ENCODE measurements at regions not wholly inside any gene's neighbourhood (a gene's known extent, or its start where the extent isn't known, plus 50 kb on each side); places are given as distances from the start of the nearest gene placed in this dataset.

GRCh38 chr1:201749059-201749690 is 79.8 kb upstream of the IPO9 start:
- Mint-ChIP-seq H3K27ac (no peak overlapping the region), H3K9me3 (no peaks in the 10 kb centered on the region), H3K4me1 (no peaks in the 10 kb centered on the region), H3K4me3 (no peak overlapping the region), H3K36me3 (no peaks in the 10 kb centered on the region), H3K27me3 (ENCODE audit: low read depth in 3 of 3) (peaks cover 0 to 6% (median 3%) of the 10 kb centered on the region in 3 donors)
- no peak for DNase-seq

DNA sequence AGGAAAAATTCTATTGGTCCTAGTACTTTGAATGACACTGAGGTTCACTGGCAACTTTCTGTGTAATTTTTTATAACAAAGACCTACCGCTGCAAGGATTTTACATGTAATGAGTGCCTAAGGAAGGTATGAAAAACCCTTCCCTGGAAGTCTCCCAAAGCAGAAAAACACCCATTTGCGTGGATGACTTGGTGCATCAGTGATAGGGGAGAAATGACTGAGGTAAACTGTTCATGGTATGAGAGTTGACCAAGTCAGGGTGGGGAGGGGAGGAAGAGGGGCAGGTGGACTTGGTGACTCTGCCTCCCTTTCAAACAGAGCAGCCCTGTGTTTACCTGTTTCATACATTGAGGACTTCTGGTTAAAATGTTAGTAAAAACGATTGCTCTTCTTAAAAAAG is 78.8 kb upstream of the IPO9 start:
- Mint-ChIP-seq H3K27me3 (ENCODE audit: low read depth in 3 of 3) (peaks cover 0 to 6% (median 2%) of the 10 kb centered on the region in 3 donors), H3K4me3 (no peak overlapping the region), H3K36me3 (no peaks in the 10 kb centered on the region), H3K27ac (no peak overlapping the region), H3K4me1 (no peaks in the 10 kb centered on the region), H3K9me3 (no peaks in the 10 kb centered on the region)
- DNase-seq: no peak

DNA sequence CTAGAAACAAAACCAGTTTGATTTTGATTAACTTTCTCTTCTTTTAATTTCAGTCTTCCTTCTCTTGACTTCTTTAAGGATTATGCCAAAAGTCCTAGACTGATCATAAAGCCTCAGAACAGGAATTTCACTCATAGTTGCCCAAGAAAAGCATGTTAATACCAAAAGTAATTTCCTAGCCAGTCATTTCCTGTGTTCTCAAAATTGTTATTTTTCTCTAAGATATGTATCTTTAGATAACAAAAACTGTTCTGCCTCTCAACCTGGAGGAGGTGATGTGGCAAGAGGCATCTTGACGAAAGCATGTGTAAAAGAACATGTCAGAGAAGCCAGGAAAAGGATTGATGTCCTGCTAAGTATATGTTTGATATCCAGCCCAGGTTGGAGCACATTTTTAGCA is 78.0 kb upstream of the IPO9 start:
- peaks cover 0 to 4% (median 2%) of the 10 kb centered on the region in 3 donors for H3K27me3 Mint-ChIP-seq (ENCODE audit: low read depth in 3 of 3)
- no peaks in the 10 kb centered on the region for H3K9me3 Mint-ChIP-seq
- no peak overlapping the region for H3K4me3 Mint-ChIP-seq
- no peak overlapping the region for H3K27ac Mint-ChIP-seq
- no peak for DNase-seq
- no peaks in the 10 kb centered on the region for H3K4me1 Mint-ChIP-seq
- H3K36me3 Mint-ChIP-seq: no peaks in the 10 kb centered on the region

DNA sequence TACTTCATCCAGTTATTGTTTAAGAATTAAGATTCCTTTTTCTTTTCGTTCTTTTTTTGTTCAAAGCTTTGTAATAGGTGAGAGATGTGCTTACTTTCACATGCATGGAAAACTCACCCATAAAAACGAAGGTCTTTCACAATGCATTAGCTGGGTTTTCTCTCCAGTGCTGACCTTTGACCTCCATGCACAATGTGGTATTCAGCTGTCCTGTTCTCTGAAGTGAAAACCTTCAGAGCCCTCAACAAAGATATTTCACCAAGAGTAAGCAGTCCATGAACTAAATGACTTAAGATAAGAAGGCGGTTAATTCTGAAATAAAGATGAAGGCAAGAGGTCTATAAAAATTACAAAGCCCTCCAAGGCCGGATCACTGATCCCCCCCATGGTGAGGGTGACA is 77.1 kb upstream of the IPO9 start:
- Mint-ChIP-seq H3K36me3 (no peaks in the 10 kb centered on the region), H3K9me3 (peaks cover 0 to 1% (median 0%) of the 10 kb centered on the region in 6 donors), H3K27me3 (ENCODE audit: low read depth in 3 of 3) (peaks cover 2 to 4% (median 2%) of the 10 kb centered on the region in 3 donors), H3K4me1 (no peaks in the 10 kb centered on the region), H3K4me3 (no peak overlapping the region), H3K27ac (no peak overlapping the region)
- no peak for DNase-seq

DNA sequence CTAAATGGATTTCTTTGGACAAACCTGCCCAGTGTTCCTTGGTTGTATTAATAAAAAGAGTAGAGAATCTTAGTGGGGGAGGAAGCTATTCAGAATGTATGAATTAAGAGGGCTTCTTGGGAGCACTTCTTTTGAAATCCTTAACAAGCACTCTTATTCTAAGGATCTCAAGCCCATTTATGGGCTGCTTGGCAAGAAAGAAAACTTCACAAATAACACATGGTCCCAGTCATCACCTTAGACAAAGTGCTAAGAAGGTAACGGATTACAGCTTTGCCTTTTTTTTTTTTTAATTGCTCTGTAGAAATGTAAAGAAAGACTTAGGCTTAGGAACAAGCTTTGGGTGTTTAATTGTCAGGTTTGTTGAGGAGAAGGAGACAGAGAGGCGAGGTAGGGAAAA is 76.6 kb upstream of the IPO9 start:
- Mint-ChIP-seq H3K27me3 (ENCODE audit: low read depth in 3 of 3) (peaks cover 2 to 4% (median 4%) of the 10 kb centered on the region in 3 donors), H3K4me3 (no peak overlapping the region), H3K9me3 (peaks cover 0 to 1% (median 0%) of the 10 kb centered on the region in 6 donors), H3K36me3 (no peaks in the 10 kb centered on the region), H3K4me1 (no peaks in the 10 kb centered on the region), H3K27ac (no peak overlapping the region)
- no peak for DNase-seq

- Mint-ChIP-seq H3K4me1 (no peaks in the 10 kb centered on the region), H3K9me3 (peaks cover 0 to 1% (median 0%) of the 10 kb centered on the region in 6 donors), H3K27ac (no peak overlapping the region), H3K27me3 (ENCODE audit: low read depth in 3 of 3) (peaks cover 0 to 4% (median 2%) of the 10 kb centered on the region in 3 donors), H3K4me3 (no peak overlapping the region), H3K36me3 (no peaks in the 10 kb centered on the region)
- no peak for DNase-seq
These were observed 75.5 kb upstream of the IPO9 start for GRCh38 chr1:201753492-201753891.

- Mint-ChIP-seq H3K4me1 (no peaks in the 10 kb centered on the region), H3K9me3 (peaks cover 0 to 1% (median 0%) of the 10 kb centered on the region in 6 donors), H3K36me3 (no peaks in the 10 kb centered on the region), H3K27me3 (ENCODE audit: low read depth in 3 of 3) (peaks cover 2 to 4% (median 2%) of the 10 kb centered on the region in 3 donors), H3K4me3 (no peak overlapping the region), H3K27ac (no peak overlapping the region)
- no peak for DNase-seq
These were observed 74.6 kb upstream of the IPO9 start for GRCh38 chr1:201754353-201754752.

- Mint-ChIP-seq H3K9me3 (peaks cover 0 to 1% (median 0%) of the 10 kb centered on the region in 6 donors), H3K4me1 (no peaks in the 10 kb centered on the region), H3K4me3 (no peak overlapping the region), H3K27me3 (ENCODE audit: low read depth in 3 of 3) (peaks cover 2 to 4% (median 2%) of the 10 kb centered on the region in 3 donors), H3K36me3 (no peaks in the 10 kb centered on the region), H3K27ac (no peak overlapping the region)
- no peak for DNase-seq
These were observed 73.8 kb upstream of the IPO9 start for GRCh38 chr1:201755200-201755599.

DNA sequence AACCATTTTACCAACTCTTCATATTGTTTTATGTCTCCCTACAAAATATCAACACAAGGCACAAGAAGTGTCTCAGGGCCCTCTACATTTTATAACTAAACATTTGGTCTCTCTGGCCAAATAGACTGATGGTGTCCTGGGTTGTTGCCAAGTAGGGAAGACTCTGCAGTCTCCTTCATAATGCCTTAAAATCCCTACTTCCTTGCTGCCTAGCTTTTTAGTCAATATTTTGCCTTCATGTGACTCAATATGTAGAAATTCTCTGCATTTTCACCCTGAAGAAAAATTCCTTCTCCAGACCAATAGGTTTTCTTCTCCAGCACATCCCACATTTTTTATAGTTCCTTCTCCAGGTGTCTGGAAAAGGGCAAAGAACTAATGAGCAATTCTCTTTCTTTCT is 72.6 kb upstream of the IPO9 start:
- no peak overlapping the region for H3K27ac Mint-ChIP-seq
- peaks cover 0 to 1% (median 0%) of the 10 kb centered on the region in 6 donors for H3K9me3 Mint-ChIP-seq
- H3K4me3 Mint-ChIP-seq: no peak overlapping the region
- H3K4me1 Mint-ChIP-seq: no peaks in the 10 kb centered on the region
- no peak for DNase-seq
- no peaks in the 10 kb centered on the region for H3K36me3 Mint-ChIP-seq
- H3K27me3 Mint-ChIP-seq (ENCODE audit: low read depth in 3 of 3): peaks cover 2 to 4% (median 2%) of the 10 kb centered on the region in 3 donors

GRCh38 chr1:201758499-201759050 is 70.4 kb upstream of the IPO9 start:
- no peak for DNase-seq
- no peak overlapping the region for H3K27ac Mint-ChIP-seq
- no peaks in the 10 kb centered on the region for H3K4me1 Mint-ChIP-seq
- peaks cover 0 to 1% (median 0%) of the 10 kb centered on the region in 6 donors for H3K9me3 Mint-ChIP-seq
- H3K4me3 Mint-ChIP-seq: no peak overlapping the region
- peaks cover 2 to 4% (median 2%) of the 10 kb centered on the region in 3 donors for H3K27me3 Mint-ChIP-seq (ENCODE audit: low read depth in 3 of 3)
- H3K36me3 Mint-ChIP-seq: no peaks in the 10 kb centered on the region

- H3K27me3 Mint-ChIP-seq (ENCODE audit: low read depth in 3 of 3): peaks cover 2 to 4% (median 2%) of the 10 kb centered on the region in 3 donors
- H3K36me3 Mint-ChIP-seq: no peaks in the 10 kb centered on the region
- no peaks in the 10 kb centered on the region for H3K4me1 Mint-ChIP-seq
- H3K9me3 Mint-ChIP-seq: peaks cover 0 to 1% (median 0%) of the 10 kb centered on the region in 6 donors
- no peak overlapping the region for H3K4me3 Mint-ChIP-seq
- DNase-seq: no peak
- H3K27ac Mint-ChIP-seq: no peak overlapping the region
These were observed 69.7 kb upstream of the IPO9 start for GRCh38 chr1:201759194-201759815.

DNA sequence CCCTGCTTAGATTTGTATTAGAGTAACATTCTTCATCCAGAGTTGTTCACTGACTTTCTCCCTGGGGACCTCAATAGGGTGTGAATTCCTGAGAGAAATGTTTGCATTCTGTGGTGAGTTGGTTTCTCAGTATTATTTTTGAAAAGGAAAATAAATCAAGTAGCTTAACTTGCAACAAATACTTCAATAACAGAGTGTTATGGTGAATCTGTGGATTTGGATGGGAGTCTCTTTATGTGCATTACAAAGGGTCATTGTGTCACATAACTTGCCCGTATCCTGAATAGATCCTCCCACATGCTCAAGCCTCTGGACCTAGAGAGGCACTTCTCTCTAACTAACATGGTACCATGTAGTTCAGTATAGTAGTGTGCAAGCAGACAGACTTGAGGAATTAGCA is 68.4 kb upstream of the IPO9 start:
- DNase-seq: no peak
- Mint-ChIP-seq H3K27me3 (ENCODE audit: low read depth in 3 of 3) (peaks cover 2 to 7% (median 2%) of the 10 kb centered on the region in 3 donors), H3K36me3 (no peaks in the 10 kb centered on the region), H3K27ac (no peak overlapping the region), H3K4me1 (no peaks in the 10 kb centered on the region), H3K9me3 (peaks cover 0 to 1% (median 0%) of the 10 kb centered on the region in 6 donors), H3K4me3 (no peak overlapping the region)

GRCh38 chr1:201761178-201761577 is 67.8 kb upstream of the IPO9 start:
- H3K4me3 Mint-ChIP-seq: no peak overlapping the region
- no peaks in the 10 kb centered on the region for H3K36me3 Mint-ChIP-seq
- peaks cover 2 to 7% (median 2%) of the 10 kb centered on the region in 3 donors for H3K27me3 Mint-ChIP-seq (ENCODE audit: low read depth in 3 of 3)
- no peak for DNase-seq
- H3K27ac Mint-ChIP-seq: no peak overlapping the region
- peaks cover 0 to 1% (median 0%) of the 10 kb centered on the region in 6 donors for H3K9me3 Mint-ChIP-seq
- H3K4me1 Mint-ChIP-seq: no peaks in the 10 kb centered on the region

GRCh38 chr1:201761871-201762270 is 67.1 kb upstream of the IPO9 start:
- Mint-ChIP-seq H3K9me3 (no peaks in the 10 kb centered on the region), H3K27ac (no peak overlapping the region), H3K4me3 (no peak overlapping the region), H3K36me3 (no peaks in the 10 kb centered on the region), H3K4me1 (no peaks in the 10 kb centered on the region), H3K27me3 (ENCODE audit: low read depth in 3 of 3) (peaks cover 0 to 5% (median 2%) of the 10 kb centered on the region in 3 donors)
- no peak for DNase-seq
